Activated CD8-positive, alpha-beta T cell treated with anti-CD3 and anti-CD28 coated beads for 36 hours (primary cell): ENCODE measurements at regions not wholly inside any gene's neighbourhood (a gene's known extent, or its start where the extent isn't known, plus 50 kb on each side); places are given as distances from the start of the nearest gene placed in this dataset.

Source experiments
- ATAC-seq: fragments of 200-7000 bp; cut with Tn5 transposase; one replicate; pipeline ENCODE4 v1.10.0; 2021; ENCODE audit warnings: mild to moderate bottlenecking, moderate library complexity
- CTCF ChIA-PET: fragments of 350-600 bp; sonication (Branson Sonifier 250); formaldehyde crosslinking; loops from one replicate; lab custom pipeline; 2021; ENCODE audit warnings: antibody characterized with exemption; lab: Charles Lee
- POLR2A ChIA-PET: fragments of 350-600 bp; sonication (Branson Sonifier 250); formaldehyde crosslinking; loops from one replicate; lab custom pipeline; 2021; ENCODE audit warnings: antibody characterized with exemption; lab: Charles Lee
- DNase-seq: peaks from one replicate; pipeline ENCODE4 v3.0.0-alpha.2; 2020
- H3K27ac Mint-ChIP-seq: one replicate; pipeline ENCODE4 v1.8.0; 2021; ENCODE audit warnings: mild to moderate bottlenecking, mixed read lengths
- H3K27me3 Mint-ChIP-seq: one replicate; pipeline ENCODE4 v1.8.0; 2021; ENCODE audit warnings: mixed read lengths
- H3K36me3 Mint-ChIP-seq: one replicate; pipeline ENCODE4 v1.8.0; 2021; ENCODE audit warnings: low read depth, mixed read lengths
- H3K4me1 Mint-ChIP-seq: one replicate; pipeline ENCODE4 v1.8.0; 2021; ENCODE audit warnings: low read depth, mixed read lengths
- H3K4me3 Mint-ChIP-seq: one replicate; pipeline ENCODE4 v1.8.0; 2021; ENCODE audit warnings: mild to moderate bottlenecking, moderate library complexity, mixed read lengths
- H3K9me3 Mint-ChIP-seq: one replicate; pipeline ENCODE4 v1.8.0; 2021; ENCODE audit warnings: mixed read lengths
- intact Hi-C: fragments of 100-400 bp; cut with micrococcal nuclease; formaldehyde crosslinking; loops from one replicate; pipeline ENCODE4 v1.10.0; 2022
- TF ChIP-seq, protein P1 (sequence below): fragments of 200-600 bp; IDR thresholded peaks from one replicate; pipeline ENCODE4 v1.8.0; 2022; ENCODE audit warnings: antibody characterized with exemption, mild to moderate bottlenecking

GRCh38 chr2:219828127-219828526, 200.7 kb downstream of the SLC4A3 start:
- CTCF ChIA-PET = interaction anchor here (0.9 kb wide), 1 partner anchor 128 kb away, joined by 3 read pairs; no protein-coding TSS in a partner anchor
- H3K4me3 Mint-ChIP-seq = no peak overlapping the region

GRCh38 chr2:219829667-219830352, 202.4 kb downstream of the SLC4A3 start:
- DNase-seq = no peak
- CTCF ChIA-PET = no interaction called here
- POLR2A ChIA-PET = no interaction called here
- Mint-ChIP-seq H3K27me3 (peaks cover 1% of the 10 kb centered on the region), H3K4me3 (no peak overlapping the region), H3K9me3 (no peaks in the 10 kb centered on the region), H3K36me3 (no peaks in the 10 kb centered on the region), H3K27ac (no peak overlapping the region), H3K4me1 (no peaks in the 10 kb centered on the region)
- intact Hi-C loops = no loop called here
- no peak for ATAC-seq
- TF ChIP-seq, protein P1, sequence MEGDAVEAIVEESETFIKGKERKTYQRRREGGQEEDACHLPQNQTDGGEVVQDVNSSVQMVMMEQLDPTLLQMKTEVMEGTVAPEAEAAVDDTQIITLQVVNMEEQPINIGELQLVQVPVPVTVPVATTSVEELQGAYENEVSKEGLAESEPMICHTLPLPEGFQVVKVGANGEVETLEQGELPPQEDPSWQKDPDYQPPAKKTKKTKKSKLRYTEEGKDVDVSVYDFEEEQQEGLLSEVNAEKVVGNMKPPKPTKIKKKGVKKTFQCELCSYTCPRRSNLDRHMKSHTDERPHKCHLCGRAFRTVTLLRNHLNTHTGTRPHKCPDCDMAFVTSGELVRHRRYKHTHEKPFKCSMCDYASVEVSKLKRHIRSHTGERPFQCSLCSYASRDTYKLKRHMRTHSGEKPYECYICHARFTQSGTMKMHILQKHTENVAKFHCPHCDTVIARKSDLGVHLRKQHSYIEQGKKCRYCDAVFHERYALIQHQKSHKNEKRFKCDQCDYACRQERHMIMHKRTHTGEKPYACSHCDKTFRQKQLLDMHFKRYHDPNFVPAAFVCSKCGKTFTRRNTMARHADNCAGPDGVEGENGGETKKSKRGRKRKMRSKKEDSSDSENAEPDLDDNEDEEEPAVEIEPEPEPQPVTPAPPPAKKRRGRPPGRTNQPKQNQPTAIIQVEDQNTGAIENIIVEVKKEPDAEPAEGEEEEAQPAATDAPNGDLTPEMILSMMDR = no peak

More at GRCh38 chr2:219828127-219828526, 200.7 kb downstream of the SLC4A3 start:
- no peak overlapping the region for H3K27ac Mint-ChIP-seq
- no peaks in the 10 kb centered on the region for H3K36me3 Mint-ChIP-seq
- POLR2A ChIA-PET = no interaction called here
- DNase-seq (no peak), ATAC-seq (no peak)
- intact Hi-C loops = no loop called here
- no peaks in the 10 kb centered on the region for H3K27me3 Mint-ChIP-seq
- TF ChIP-seq, protein P1 = no peak
- H3K4me1 Mint-ChIP-seq = no peaks in the 10 kb centered on the region
- H3K9me3 Mint-ChIP-seq = no peaks in the 10 kb centered on the region

GRCh38 chr2:219830353-219830738, 202.9 kb downstream of the SLC4A3 start:
- H3K27ac Mint-ChIP-seq = no peak overlapping the region
- no peaks in the 10 kb centered on the region for H3K9me3 Mint-ChIP-seq
- POLR2A ChIA-PET = no interaction called here
- intact Hi-C loops = no loop called here
- DNase-seq = no peak
- TF ChIP-seq, protein P1 = no peak
- no peak overlapping the region for H3K4me3 Mint-ChIP-seq
- CTCF ChIA-PET = no interaction called here
- H3K4me1 Mint-ChIP-seq = no peaks in the 10 kb centered on the region
- H3K27me3 Mint-ChIP-seq = peaks cover 1% of the 10 kb centered on the region
- no peak for ATAC-seq
- H3K36me3 Mint-ChIP-seq = no peaks in the 10 kb centered on the region

DNA sequence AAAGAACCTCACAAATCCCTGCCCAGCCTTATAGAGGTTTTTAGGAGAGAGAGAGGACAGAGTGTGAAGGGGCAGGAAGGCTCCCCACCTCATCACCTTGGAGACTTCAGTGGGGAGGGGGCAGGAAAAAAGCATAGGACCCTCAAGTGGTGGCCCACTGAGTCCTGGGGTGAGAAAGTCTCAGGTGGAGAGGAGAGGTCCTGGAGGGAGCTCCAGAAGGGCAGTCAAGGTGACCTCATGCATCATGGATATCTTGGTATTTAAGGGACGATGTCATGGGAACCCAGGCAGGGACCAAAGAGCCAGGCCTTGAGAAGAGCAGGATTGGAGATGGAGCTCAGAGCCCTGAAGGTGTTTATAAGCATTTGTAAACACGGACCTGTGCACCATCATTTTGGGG, 204.5 kb downstream of the SLC4A3 start:
- intact Hi-C loops = no loop called here
- H3K27me3 Mint-ChIP-seq = peaks cover 1% of the 10 kb centered on the region
- CTCF ChIA-PET = interaction anchor here (1.2 kb wide), 1 partner anchor 9 kb away, joined by 3 read pairs; no protein-coding TSS in a partner anchor
- H3K9me3 Mint-ChIP-seq = no peaks in the 10 kb centered on the region
- H3K4me1 Mint-ChIP-seq = no peaks in the 10 kb centered on the region
- no peak overlapping the region for H3K4me3 Mint-ChIP-seq
- POLR2A ChIA-PET = no interaction called here
- H3K36me3 Mint-ChIP-seq = no peaks in the 10 kb centered on the region
- no peak for DNase-seq
- TF ChIP-seq, protein P1 = no peak
- no peak for ATAC-seq
- H3K27ac Mint-ChIP-seq = no peak overlapping the region

DNA sequence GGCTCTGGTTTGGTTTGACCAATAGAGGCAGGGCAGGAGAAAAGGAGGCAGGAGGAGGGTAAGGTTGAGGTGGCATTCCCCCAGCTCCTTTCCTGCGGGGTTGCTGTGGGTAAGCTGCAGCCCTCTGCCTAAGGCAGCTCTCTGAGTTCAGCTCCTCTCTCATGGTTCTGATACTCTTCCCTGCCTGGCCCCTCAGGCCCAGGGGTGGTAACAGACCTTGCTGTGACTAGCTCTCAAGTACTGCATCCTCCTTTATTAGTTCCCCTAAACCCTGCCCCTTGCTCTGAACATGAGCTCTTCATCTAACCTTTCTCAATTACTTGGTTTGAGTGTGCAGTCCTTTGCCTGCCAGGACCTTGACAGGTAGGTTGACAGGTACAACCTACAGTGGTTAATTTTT, 205.5 kb downstream of the SLC4A3 start:
- ChIA-PET POLR2A (no interaction called here), CTCF (no interaction called here)
- intact Hi-C loops = no loop called here
- Mint-ChIP-seq H3K27me3 (peaks cover 1% of the 10 kb centered on the region), H3K4me1 (no peaks in the 10 kb centered on the region), H3K27ac (no peak overlapping the region), H3K36me3 (no peaks in the 10 kb centered on the region), H3K9me3 (no peaks in the 10 kb centered on the region), H3K4me3 (no peak overlapping the region)
- no peak for DNase-seq
- TF ChIP-seq, protein P1 = no peak
- ATAC-seq = no peak
